ENCODE measurements at regions not wholly inside any gene's neighbourhood (a gene's known extent, or its start where the extent isn't known, plus 50 kb on each side); places are given as distances from the start of the nearest gene placed in this dataset.

DNA sequence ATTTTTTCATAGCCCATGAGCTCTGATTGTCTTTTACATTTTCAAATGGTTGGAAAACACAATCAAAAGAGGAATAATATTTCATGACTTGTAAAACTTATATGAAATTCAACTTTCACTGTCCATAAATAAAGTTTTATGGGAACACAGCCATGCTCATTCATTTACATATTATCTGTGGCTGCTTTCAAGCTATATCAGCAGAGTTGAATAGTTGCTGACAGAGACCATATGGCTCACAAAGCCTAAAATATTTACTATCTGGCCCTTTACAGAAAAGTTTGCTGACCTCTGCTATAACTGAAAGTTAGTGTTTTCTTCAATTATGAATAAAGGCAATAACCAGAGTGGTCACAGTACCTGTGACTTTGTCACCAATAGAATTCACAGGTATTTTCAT, 128.2 kb upstream of the GNAO1 start:
- DNase-seq (ENCODE audit: low read depth), result no peak
- TF ChIP-seq, protein P1, sequence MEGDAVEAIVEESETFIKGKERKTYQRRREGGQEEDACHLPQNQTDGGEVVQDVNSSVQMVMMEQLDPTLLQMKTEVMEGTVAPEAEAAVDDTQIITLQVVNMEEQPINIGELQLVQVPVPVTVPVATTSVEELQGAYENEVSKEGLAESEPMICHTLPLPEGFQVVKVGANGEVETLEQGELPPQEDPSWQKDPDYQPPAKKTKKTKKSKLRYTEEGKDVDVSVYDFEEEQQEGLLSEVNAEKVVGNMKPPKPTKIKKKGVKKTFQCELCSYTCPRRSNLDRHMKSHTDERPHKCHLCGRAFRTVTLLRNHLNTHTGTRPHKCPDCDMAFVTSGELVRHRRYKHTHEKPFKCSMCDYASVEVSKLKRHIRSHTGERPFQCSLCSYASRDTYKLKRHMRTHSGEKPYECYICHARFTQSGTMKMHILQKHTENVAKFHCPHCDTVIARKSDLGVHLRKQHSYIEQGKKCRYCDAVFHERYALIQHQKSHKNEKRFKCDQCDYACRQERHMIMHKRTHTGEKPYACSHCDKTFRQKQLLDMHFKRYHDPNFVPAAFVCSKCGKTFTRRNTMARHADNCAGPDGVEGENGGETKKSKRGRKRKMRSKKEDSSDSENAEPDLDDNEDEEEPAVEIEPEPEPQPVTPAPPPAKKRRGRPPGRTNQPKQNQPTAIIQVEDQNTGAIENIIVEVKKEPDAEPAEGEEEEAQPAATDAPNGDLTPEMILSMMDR (IDR thresholded peaks at IDR 0.05; ENCODE audit: insufficient read depth, low read depth, low read length), result no peak

GRCh38 chr16:56057151-56057550, 134.1 kb upstream of the GNAO1 start:
- TF ChIP-seq, protein P1 (IDR thresholded peaks at IDR 0.05; ENCODE audit: insufficient read depth, low read depth, low read length), result no peak
- H3K4me3 ChIP-seq (ENCODE audit: low read depth, low read length), result no peak overlapping the region
- no peak for DNase-seq (ENCODE audit: low read depth)

More for the DNA sequence above, 128.2 kb upstream of the GNAO1 start:
- H3K4me3 ChIP-seq (ENCODE audit: low read depth, low read length), result no peak overlapping the region

DNA sequence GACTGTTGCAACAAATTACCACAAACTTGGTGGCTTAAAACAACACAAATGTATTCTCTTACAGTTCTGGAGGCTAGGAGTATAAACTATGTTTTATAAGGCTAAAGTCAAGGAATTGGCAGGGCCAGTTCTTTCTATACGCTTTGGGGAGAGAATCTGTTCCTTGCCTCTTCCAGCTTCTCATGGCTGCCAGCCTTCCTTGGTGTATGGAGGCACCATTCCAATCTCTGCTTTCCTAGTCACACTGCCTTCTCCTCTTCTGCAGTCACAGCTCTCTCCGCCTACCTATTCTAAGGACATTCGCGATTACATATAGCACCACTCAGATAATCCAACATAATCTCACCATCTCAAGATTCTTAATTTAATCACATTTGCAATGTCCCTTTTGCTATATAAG, 140.4 kb upstream of the GNAO1 start:
- no peak for DNase-seq (ENCODE audit: low read depth)
- H3K4me3 ChIP-seq (ENCODE audit: low read depth, low read length), result no peak overlapping the region

DNA sequence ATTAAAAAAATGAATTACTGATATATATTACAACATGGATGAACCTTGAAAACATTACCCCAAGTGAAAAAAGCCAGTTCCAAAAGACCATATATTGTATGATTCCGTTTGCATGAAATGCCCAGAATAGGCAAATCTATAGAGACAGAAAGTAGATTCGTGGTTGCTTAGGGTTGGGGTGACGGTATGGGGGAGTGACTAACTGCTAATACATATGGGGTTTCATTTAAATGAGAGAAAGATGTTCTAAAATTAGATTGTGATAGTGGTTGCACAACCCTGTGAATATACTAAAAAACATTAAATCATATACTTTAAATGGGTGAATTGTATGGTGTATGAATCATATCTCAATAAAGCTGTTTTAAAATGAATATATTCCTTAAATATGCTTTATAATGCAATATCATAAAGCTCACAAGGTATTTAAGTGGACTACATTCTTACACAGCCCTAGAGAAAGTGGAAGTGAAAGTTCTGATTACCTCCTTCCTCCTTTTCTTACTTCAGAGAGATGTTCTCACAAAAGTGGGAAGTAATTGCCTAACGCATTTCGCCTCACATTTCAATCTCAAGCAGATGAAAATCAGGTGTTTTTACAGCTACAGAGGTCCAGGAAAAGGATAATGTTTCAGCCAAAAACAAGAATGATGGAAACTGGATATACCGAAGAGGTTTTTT, 142.7 kb upstream of the GNAO1 start:
- TF ChIP-seq, protein P1 (IDR thresholded peaks at IDR 0.05; ENCODE audit: insufficient read depth, low read depth, low read length), result no peak
- H3K4me3 ChIP-seq (ENCODE audit: low read depth, low read length), result no peak overlapping the region
- DNase-seq (ENCODE audit: low read depth), result no peak

More for the DNA sequence above, 140.4 kb upstream of the GNAO1 start:
- TF ChIP-seq, protein P1 (IDR thresholded peaks at IDR 0.05; ENCODE audit: insufficient read depth, low read depth, low read length), result no peak

DNA sequence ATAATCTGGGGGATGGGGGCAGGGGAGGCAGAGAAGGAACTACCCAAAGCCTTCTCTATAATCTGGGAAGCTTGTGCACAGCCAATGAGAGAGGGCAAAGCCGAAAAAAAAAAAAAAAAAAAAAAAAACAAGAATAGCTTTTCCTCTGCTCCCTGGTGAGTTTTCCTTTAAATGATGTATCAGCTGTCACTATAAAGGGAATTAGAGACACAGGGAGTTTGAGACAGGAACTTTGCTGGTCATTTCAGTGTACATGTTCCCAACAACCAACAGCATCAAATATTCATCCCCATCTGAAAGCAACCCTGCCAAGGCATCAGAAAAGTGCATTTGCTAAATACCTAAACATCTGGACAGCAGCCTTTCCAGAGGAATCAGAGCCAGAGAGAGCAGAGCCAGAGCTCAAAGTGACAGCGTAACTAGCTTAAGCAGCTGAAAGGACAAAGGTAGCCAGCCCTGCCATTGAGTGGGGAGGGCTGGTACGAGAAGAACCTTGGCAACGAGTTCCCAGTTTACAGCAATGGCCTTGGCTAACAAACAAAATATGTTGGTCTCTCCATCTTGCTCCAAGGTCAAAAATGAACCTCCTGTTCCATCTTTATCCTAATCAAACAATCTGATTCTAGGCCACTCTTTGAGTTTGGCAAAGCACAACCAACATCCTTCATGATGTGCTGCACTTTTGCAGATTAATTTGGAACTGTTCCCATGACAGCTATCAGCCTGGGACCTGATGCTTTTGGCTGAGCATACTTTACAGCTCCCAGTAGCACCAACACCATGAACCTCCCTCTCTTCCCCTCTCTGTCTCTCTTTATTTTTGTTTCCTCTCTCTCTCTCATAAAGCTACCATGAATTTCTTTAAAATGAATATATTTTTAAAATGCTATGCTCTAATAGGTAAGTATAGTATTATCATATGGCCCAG, 143.7 kb upstream of the GNAO1 start:
- TF ChIP-seq, protein P1 (IDR thresholded peaks at IDR 0.05; ENCODE audit: insufficient read depth, low read depth, low read length), result no peak
- H3K4me3 ChIP-seq (ENCODE audit: low read depth, low read length), result no peak overlapping the region
- DNase-seq (ENCODE audit: low read depth), result no peak

GRCh38 chr16:56042416-56042815, 148.9 kb upstream of the GNAO1 start:
- no peak overlapping the region for H3K4me3 ChIP-seq (ENCODE audit: low read depth, low read length)
- no peak for DNase-seq (ENCODE audit: low read depth)
- TF ChIP-seq, protein P1 (IDR thresholded peaks at IDR 0.05; ENCODE audit: insufficient read depth, low read depth, low read length), result no peak
